ENCODE measurements at regions not wholly inside any gene's neighbourhood (a gene's known extent, or its start where the extent isn't known, plus 50 kb on each side); places are given as distances from the start of the nearest gene placed in this dataset.

DNA sequence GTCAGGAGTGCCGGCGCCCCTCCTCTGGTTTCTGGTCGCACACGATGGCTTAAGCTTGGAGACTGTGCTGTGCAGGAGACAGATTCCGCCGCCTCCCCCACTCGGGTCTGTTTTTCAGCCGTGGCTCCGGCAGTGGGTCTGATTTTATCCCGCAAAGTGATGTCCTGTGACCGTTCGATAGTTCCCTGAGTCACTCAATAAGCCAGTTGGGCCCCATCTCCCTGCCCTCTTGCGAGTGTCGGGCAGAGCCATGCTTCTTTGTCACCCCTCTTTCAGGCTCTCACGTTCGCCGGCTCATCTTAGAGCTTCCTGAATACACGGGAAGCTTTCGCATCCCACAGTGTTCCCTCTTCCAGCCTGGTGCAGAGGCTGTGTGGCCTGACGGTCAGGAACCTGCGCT, 127.8 kb upstream of the RFLNA start:
- FAIRE-seq = no peak

DNA sequence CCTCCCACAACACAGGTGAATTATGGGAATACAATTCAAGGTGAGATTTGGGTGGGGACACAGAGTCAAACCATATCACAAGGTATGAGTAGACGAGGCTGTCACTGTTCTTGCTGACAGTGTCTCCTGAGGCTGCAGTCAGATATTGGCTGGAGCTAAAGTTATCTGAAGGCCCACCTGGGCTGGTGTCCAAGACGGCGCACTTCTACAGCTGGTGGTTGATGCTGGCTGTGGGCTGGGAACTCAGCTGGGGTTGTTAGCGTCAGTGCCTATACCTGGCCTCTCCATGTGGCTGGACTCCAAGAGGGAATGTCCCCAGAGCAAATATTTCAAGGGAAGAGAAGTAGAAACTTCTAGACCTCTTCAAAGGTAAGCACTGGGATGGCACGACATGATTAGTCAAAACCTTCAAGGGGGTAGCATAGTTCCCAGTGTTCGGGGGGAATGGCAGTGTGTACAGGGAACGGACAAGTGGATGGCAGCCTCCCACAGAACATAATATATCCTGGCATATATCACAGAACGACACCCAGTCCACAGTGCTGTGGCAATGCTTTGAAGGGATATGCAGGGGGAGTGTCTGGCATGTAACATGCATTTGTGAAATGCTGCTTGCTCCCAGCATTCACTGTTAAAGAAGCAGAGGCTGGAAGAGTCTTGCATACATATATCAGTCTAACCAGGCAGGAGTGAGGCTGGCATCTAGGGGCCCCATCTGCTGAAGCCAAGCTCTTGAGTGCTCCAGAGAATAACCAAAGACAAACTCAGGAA, 126.7 kb upstream of the RFLNA start:
- FAIRE-seq = no peak

DNA sequence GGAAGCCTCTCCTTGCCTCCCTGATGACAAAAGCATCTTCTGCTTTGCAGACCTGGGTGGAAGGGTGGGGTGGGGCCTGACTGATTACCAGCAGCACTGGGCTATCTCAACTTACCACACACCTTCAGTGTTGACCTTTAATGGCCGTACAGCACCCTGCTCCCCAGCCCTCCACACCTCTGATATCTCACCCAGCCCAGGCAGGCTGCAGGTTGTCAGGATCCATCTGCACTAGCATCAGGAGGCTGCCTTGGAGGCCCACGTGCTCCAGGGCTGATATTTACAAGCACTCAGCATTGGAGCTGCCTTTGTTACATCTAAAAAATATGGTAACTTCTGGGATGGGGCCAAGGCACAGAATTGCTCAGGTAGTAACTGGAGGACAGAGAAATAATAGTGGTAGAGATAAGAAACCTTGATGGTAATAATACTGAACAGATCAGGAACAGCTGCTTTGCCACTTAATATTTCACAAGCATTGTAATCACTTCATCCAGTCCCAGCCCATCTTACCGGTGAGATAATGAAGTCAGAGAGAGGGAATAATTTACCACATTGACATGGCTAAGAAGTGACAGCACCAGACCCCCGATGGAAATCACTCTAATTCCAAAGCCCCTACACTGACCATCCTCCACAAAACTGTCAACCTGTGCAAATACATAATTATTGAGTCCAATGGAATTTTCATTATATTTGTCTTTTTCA, 125.2 kb upstream of the RFLNA start:
- FAIRE-seq = no peak

DNA sequence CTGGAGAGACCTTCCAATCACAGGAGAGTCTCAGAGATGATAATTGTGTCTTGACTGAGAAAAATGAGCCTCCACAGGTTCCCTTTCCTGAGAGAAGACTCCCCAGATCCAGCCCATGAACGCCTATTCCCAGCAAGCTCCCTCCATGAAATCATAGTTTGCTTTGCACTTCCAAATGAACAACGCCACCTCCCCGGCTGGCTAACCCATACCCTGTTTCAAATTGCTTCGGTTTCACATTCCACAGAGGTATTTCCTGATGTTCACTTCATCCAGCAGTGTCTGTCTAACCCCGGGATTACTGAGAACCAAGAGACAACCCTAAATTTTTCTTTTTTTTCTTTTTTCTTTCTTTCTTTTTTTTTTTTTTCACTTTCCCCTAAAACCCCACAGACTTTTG, 124.1 kb upstream of the RFLNA start:
- no peak for FAIRE-seq

DNA sequence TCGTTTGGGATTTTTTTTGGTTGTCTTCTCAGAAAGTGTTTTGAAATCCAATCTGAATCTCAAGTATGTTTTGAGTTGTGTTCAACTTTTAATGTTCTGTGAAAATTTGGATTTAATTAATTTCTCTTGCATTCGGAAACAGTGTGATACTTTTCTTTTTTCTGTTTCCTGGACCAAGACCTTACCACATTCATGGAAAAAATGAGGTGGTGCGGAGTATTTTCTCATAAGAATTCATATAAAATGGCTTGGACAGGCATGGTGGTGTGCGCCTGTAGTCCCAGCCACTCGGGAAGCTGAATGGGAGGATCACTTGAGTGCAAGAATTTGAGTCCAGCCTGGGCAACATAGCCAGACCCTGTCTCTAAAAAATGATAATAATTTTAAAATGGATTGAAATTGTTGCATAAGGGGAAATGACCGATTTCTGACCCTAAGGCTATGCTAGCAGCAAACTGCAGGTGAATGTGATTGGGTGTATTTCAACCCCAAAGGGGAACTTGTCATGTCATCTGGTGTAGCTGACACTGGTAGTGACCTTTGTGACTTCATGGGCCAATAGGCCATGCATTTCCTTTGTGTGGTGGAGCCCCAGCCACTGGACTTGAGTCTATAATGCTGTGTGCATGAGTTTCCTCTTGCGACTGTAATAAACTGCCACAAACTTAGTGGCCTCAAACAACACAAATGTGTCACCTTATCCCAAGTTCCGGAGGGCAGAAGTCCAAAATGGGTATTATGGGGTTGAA, 123.5 kb upstream of the RFLNA start:
- FAIRE-seq = no peak

DNA sequence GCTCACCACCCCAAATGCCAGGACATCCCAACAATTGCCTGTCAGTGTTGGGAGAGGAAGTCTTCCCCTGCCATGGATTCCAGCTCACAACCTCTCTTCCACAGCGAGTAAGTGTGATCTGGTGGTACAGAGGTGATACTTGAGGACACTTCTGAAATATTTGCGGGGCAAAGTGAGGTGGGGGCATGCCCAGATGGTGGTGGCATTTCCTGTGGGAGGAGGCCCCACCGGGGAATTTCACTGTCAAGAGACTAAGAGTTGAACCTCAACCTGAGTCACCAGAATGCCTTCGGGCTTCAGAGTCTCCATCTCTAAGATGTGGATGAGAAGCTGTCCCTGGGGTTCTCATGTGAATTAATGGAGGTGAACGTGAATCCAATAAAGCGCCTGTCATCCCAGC, 122.3 kb upstream of the RFLNA start:
- FAIRE-seq = no peak

DNA sequence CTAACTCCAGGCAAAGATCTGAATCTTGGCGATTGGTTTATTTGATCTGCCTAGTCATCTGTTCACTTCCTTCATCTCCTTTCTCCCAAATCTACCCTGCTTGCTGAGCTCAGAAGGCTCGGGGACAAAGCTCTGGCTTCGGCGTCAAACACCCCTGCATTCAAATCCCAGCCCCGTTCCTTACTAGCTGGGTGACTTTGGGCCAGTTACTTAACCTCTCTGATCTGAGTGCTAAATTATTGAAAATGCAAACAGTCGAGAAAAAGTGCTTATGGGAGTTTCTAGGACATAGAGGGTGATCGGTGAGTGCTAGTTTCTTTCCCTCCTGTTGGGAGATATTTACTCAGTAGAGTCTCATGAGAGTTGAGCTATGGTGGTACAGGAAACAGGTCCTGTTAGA, 121.2 kb upstream of the RFLNA start:
- FAIRE-seq = no peak

DNA sequence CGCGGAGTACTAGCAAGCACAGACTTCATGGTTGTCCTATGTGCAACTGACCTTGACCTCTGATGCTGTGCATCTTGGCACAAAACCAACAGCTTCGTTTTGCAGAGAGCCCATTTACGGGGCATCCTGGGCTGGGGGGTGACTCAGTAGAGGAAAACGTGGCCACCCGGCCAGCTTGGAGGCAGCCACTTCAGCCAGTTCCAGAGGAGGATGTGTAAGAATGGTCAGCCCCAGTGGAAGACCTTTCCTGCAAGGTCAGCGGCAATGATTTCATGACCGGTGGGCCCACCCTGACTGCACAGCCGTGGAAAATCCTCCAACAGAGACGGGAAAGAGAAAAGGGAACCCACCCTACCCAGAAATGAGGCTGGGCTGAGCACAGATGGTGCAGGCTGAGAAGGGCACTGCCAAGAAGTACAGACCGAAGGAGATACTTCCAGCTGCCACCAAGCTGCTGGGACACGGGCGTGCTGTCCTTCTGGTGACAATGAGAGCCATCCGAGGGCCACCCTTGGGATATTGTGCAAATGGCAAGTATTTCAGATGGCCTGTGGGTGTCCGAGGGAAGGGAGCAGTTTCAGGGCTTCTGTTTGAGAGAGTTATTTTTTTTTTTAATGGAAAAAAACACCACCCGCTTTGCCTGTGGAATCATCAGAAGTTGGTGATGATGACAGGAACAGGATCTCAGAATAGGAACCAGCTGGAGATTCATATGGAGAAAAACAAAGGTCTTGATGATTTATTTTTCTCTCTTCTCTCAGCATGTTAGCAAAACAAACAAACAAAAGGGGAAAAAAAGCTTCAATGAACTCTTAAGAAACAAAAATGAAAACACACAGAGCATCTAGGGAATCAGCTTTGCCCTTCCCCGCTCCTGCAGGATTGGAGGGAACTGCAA, 120.2 kb upstream of the RFLNA start:
- FAIRE-seq = no peak

DNA sequence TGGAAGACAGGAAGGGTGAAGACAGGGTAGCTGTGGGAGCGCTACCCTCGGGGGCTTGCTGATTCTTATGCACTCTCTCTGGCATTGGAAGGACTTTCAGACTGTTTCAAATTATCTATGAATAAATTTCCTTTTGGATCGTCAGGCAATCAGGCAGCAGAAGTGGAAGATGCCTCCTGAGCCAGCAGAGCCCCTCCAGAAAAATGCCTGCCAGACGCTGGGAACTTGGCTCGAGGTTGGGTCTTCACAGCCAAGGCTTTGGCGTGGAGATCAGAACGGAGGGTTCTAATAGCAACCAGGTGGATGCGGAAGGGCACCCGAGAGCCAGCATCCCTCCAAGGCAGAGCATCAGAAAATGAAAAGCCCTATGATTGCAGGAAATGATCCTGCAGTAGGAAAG, 119.2 kb upstream of the RFLNA start:
- no peak for FAIRE-seq

DNA sequence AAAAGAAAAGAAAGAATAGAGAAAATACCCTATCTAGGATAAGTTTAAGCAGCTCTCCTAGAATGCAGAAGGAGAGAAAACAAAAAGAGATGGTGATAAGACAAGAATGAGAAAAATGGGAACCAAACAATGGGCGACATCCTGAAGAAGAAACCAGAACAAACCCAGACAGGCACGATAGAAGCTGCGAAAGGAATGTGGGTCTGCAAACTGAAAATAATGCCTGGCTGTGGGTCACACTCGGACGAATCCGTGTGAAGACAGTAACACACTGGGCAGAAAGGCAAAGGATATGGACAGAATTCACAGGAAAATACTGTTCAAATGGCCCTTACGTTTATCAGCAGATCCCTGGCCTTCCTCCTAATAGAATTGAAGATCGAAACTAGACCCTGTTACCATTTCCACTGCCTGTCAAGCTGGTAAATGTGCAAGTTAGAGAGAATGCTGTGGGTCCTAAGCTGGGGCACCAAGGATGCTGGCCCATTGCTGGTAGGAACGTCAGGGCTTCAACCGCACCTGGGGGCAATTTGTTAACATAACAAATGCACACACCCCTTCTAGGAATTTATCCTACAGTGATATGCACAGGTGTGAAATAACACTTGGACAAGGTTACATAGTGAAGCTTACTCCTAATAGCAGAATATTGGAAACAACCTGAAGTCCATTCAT, 117.5 kb upstream of the RFLNA start:
- no peak for FAIRE-seq

DNA sequence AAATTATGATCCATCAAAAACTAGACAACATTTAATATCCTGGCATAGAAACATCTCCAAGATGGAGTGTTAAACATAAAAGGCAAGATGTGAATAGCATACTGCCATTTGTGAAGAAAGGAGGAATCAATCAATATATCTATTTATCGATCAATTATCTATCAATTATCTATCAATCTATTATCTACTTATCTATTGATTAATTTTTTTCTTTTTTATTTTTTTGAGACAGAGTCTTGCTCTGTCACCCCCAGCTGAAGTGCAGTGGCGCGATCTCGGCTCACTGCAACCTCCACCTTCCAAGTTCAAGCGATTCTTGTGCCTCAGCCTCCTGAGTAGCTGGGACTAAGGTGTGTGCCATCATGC, 117.0 kb upstream of the RFLNA start:
- FAIRE-seq = no peak

DNA sequence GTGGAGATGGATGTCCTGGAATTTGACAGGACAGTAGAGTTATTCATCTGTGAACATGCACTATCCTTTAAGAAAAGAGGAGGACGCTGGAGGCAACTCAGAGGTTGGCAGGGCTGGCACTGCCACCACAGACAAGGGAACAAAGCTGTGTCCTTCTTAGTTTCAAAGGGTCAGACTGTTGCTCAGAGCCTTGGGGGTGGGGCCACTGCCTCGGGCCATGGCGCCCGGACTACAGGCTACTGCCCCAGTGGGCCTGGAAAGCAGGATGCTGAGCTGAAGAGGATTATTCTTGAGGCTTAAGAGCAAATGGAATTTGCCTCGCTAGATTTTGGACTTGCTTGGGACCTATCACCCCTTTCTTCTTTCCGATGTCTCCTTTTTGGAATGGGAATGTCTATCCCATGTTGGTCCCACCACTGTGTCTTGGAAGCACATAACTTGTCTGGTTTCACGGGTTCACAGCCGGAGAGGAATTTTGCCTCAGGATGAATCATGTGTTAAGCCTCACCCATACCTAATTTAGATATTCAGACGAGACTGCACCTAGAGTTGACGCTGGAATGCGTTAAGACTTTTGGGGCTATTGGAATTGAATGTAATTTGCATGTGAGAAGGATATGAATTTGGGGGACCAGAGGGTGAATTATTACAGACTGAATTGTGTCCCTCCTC, 114.8 kb upstream of the RFLNA start:
- no peak for FAIRE-seq

DNA sequence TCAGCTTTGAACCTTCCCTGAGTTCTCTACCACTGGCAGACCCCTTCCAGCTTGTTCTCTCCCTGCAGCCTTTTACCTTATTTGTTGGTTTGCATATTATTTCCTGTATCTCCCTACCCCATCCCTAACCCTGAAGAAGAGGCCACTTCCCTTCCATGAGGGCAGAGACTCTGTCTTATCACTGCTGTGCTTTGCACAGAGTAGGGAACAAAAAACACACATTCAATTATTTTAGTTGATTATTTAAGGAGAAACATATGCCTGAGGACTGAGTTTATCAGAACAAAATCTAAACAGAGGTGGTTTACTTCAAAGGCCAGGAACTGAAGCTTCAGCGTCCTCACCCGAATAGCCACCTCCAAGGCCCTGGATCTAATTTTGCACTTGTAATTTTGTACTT, 111.7 kb upstream of the RFLNA start:
- no peak for FAIRE-seq

DNA sequence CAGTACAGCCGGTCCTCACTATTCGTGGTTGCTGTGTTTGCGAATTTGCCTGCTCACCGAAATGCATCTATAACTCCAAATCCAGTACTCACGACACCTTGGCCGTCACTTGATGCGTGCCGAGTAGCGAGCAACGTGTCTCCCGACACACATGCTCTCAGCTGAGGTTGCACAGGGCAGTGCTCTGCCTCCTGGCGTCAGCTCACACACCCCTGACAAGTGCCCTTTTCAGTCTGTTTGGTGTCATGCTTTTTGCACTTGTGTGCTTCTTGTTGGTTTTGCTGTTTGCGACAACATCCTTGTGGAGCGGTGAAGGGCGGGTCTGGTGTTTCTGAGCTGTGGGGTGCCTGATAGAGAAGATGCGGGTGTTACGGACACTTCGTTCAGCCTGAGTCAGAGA, 110.4 kb upstream of the RFLNA start:
- FAIRE-seq = no peak

DNA sequence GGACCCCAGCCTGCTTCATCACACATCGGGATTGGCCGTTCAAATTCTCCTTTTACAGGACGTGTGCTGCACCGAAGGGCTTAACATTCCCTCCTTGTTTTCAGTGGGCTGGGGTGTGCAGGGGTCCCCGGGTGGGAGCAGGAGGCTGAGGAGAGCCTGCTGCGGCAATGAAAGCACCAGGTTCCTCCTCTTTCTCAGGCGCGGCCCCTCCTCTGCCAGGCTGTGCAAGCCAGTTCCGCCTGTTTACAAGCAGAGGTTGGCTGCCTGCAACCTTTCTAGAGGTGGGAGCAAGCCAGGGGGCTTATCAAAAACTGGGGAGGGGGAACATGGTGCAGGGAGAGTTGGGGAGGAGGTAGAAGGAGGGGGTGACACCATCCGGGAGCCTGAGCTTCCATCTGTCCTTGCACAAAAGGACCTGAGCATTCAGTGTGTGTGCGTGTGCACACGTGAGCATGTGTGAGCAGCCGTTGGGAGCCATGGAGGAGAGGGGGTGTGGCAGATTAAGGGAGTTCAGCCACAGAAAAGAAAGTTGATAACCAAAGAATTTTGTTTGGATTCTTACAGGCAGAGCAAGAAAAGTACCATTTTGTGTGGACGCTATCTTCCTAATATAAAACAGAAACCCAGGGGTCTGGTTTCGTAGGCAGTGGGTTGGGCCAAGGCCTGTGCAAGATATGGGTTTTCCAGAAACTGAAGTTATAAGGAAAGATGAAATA, 108.8 kb upstream of the RFLNA start:
- FAIRE-seq = no peak

DNA sequence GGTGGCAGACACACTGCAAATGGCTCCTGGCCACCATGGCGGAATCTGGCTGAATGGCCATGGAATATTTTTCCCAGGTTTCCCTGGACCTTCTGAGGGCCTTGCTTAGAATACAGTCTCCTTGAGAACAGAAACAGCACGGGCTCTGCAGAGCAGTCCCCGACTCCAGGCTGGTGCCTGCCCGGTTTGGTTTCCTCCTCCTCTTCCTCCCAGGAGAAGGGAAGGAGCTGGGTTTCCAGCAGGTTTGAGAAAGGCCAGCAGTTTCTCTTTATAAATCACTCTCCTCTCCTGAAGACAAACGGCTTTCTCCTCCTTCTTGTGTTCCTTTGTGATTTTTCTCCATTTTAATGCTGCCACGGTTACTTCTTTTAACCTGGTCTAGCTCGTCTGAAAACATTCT, 106.8 kb upstream of the RFLNA start:
- FAIRE-seq = no peak

DNA sequence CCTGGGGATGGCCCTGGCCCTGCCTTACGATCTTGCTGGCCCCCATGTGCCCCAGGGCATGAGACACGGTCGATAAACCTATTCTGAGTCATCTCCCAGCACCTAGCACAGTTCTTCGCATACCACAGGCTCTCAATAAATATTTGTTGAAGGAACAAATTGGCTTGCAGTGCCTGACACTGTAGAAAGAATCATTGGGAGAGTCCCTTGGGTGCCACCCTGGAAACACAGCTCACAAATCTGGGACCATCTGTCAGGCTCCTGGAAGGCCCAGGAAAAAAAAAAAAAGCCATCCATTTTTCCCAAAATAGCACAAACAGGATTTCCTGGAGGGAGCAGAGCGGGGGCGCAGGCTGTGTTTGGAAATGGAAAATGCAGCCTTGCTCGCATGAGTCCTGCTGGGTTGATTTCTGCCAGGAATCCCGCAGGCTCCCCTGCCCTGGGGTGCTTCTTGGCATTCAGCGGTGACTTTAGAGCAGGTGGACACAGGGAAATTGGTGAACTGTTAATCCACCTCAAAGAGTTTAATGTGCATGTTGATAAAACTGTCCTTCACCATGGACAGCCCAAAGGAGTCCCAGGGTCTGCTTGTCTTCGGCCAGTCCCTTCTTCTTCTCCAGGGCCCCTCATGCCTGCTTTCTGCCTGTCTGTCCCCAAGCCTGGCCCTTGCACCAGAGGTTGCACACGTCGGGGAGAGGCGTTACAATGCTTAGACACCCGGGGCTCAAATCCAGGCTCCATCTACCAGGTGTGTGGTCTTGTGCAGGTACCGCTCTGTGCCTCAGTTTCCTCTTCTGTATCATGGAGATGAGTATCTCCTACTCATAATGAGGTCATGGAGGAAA, 106.1 kb upstream of the RFLNA start:
- peak; percentile 64 for FAIRE-seq

DNA sequence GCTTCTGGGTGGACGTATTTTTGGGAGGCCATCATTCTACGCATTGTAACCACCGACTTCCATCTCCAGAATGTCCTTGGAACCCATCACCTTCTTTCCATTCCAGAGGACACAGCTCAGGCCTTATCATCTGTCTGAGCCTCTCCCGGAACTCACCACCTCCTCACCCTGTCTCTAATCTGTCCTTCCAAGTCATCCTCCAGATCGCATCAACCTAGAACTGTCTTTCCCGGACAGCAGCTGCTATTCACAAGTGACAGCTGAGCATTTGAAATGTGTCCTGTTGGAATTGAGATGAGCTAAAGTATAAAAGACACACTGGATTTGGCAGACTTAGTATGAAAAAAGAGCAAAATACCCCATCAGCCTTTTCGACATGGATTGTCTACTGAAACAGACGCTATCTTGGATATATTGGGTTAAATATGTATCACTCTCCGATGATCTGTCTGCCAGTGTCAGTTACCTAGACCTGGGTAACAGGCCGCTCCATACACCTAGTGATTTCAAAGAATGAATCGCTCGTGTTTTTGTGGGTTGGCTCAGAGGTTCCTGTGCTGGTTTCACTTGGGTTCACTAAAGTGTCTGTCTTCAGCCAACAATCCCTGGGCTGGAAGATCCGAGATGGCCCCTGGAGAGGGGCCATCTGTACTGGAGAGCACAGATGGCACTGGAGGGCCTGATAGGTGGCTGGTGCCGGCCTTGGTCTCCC, 104.4 kb upstream of the RFLNA start:
- no peak for FAIRE-seq

DNA sequence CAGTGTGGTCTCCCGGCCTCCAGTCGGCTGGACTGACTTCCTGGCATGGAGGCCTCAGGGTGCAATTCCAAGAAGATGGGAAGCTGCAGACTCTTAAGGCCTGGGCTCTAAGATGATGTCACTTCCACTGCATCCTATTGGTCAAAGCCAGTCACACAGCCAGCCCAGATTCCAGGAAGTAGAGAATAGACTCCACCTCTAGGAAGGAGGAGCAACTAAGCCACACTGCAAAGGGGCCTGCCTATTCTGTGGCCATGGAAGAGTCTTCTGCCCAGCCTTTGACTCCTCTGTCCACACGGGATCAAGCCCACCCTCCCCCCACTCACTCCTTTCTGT, 103.9 kb upstream of the RFLNA start:
- no peak for FAIRE-seq

DNA sequence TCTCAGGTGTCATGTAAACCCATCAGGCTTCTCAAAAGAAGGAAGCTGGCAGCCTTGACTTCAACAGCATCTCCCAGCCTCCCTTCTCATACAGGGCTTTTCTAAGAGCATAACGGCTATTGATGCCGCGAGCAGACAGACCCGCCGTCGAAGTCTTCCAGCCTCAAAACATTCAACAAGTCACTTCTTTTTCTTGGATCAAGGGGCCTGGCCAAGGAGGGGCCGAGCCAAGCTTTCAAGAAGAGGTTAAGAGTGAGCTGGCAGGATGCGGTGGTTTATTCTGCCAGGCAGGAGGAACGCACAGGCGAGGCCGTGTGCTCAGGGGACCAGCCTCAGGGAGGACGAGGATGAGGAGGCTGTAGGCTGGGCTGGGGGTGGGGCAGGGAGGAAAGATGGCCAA, 102.9 kb upstream of the RFLNA start:
- FAIRE-seq = no peak

All from islet of Langerhans (tissue), 1 donor.